K562 (cell line): ENCODE measurements at regions not wholly inside any gene's neighbourhood (a gene's known extent, or its start where the extent isn't known, plus 50 kb on each side); places are given as distances from the start of the nearest gene placed in this dataset.

ENCODE experiments used
- ATAC-seq: fragments of 200-7000 bp; cut with Tn5 transposase; 3 replicates; pipeline ENCODE4 v1.9.1; 2020; ENCODE audit warnings: moderate library complexity
- BruUV-seq: library from RNA; stranded (reverse); fragments of 400-500 nt; replicated peaks from 2 replicates; lab custom pipeline; 2021; lab: Mats Ljungman, UMichigan
- CTCF ChIA-PET: fragments of 300-600 bp; formaldehyde crosslinking; extraction: SDS; loops from one replicate; lab custom pipeline; 2021; ENCODE audit warnings: low intra/inter-chr PET ratio; lab: Yijun Ruan, JAX
- POLR2A ChIA-PET: fragments of 300-600, 350-650 bp; sonication (Branson Sonifier 250); formaldehyde crosslinking; extraction: SDS; loops from one replicate; lab custom pipeline; 2021; ENCODE audit warnings: antibody characterized with exemption, inconsistent platforms; lab: Yijun Ruan, JAX
- DNase-seq, 4 experiments: peaks; one replicate each; pipeline versions ENCODE4 v3.0.0 to v3.0.0-alpha.2; 2011 to 2018; ENCODE audit warnings: low spot score in 3 of 4, mixed read lengths in 3 of 4; ENCODE audit errors: extremely low read depth in 1 of 4
- FAIRE-seq: peaks from 2 replicates; lab custom pipeline; 2011; peaks lifted over from hg19 to GRCh38; lab: Jason Lieb, UNC
- H2AFZ ChIP-seq: 2 replicates; pipeline ENCODE4 v1.6.0; 2011; ENCODE audit warnings: low read depth, low read length, control low read depth, inconsistent platforms
- H3K27ac ChIP-seq: fragments of 200-600 bp; 3 replicates; pipeline ENCODE4 v1.8.0; 2011; ENCODE audit warnings: low read depth, mild to moderate bottlenecking, control low read depth, inconsistent platforms, low read length, moderate library complexity, mixed read lengths; ENCODE audit errors: extremely low read depth
- H3K27me3 ChIP-seq, 2 experiments: fragments of 300-600 bp in 1 of 2; 2 replicates in 1 of 2; 3 replicates in 1 of 2; pipeline versions ENCODE4 v1.6.0 to v1.8.0; 2011; ENCODE audit warnings: inconsistent platforms in 2 of 2, low read length in 2 of 2, mild to moderate bottlenecking in 1 of 2, mixed read lengths in 1 of 2, moderate library complexity in 1 of 2; ENCODE audit not compliant: control insufficient read depth in 2 of 2, insufficient read depth in 2 of 2
- H3K36me3 ChIP-seq: fragments of 300-600 bp; 3 replicates; pipeline ENCODE4 v1.8.0; 2011; ENCODE audit warnings: mild to moderate bottlenecking, low read length, inconsistent platforms; ENCODE audit not compliant: control insufficient read depth, insufficient read depth
- H3K4me1 ChIP-seq, 2 experiments: fragments of 200-600 bp in 1 of 2; replicated peaks in 1 of 2; 2 replicates in 1 of 2; 3 replicates in 1 of 2; pipeline versions ENCODE4 v1.5.1 to v1.8.0; 2011; ENCODE audit warnings: inconsistent platforms in 2 of 2, low read length in 2 of 2, mild to moderate bottlenecking in 1 of 2, mixed read lengths in 1 of 2, moderate library complexity in 1 of 2; ENCODE audit not compliant: control insufficient read depth in 2 of 2, insufficient read depth in 2 of 2
- H3K4me2 ChIP-seq: 2 replicates; pipeline ENCODE4 v1.6.1; 2011; ENCODE audit warnings: low read length, control low read depth, inconsistent platforms, mixed read lengths; ENCODE audit not compliant: insufficient read depth
- H3K4me3 ChIP-seq: fragments of 200-600 bp; sonication (generic), shearing (Covaris generic); 2 replicates; pipeline ENCODE4 v1.5.1; 2016; ENCODE audit warnings: control low read depth, inconsistent platforms
- H3K79me2 ChIP-seq: fragments of 200-600 bp; 3 replicates; pipeline ENCODE4 v1.8.0; 2011; ENCODE audit warnings: low read length, inconsistent platforms; ENCODE audit not compliant: control insufficient read depth, insufficient read depth
- H3K9ac ChIP-seq, 2 experiments: 2 replicates each; pipeline versions ENCODE4 v1.6.0 to v1.6.1; 2011; ENCODE audit warnings: low read depth in 2 of 2, low read length in 2 of 2, control low read depth in 1 of 2, inconsistent platforms in 1 of 2, mild to moderate bottlenecking in 1 of 2, mixed read lengths in 1 of 2; ENCODE audit not compliant: insufficient read depth in 1 of 2
- H3K9me1 ChIP-seq: one replicate; pipeline ENCODE4 v1.6.0; 2011; ENCODE audit warnings: inconsistent platforms, mild to moderate bottlenecking, low read length, moderate library complexity; ENCODE audit not compliant: control insufficient read depth, insufficient read depth
- H3K9me3 ChIP-seq: replicated peaks from 2 replicates; pipeline ENCODE4 v1.5.1; 2011; ENCODE audit warnings: low read depth, low read length, inconsistent platforms; ENCODE audit not compliant: control insufficient read depth, insufficient read depth
- H4K20me1 ChIP-seq: replicated peaks from 2 replicates; pipeline ENCODE4 v1.6.1; 2011; ENCODE audit warnings: low read length, inconsistent platforms, mixed read lengths; ENCODE audit not compliant: control insufficient read depth, insufficient read depth
- CBX5 ChIP-seq: IDR thresholded peaks from 2 replicates; pipeline ENCODE4 v1.6.1; 2014; ENCODE audit warnings: low read depth, borderline replicate concordance
- EP300 ChIP-seq: IDR thresholded peaks from 2 replicates; pipeline ENCODE4 v1.6.1; 2012; ENCODE audit warnings: low read length, improper control_type of control experiment
- ETV6 ChIP-seq, 3 experiments: fragments of 150-350 bp in 1 of 3; sonication (generic) in 1 of 3; formaldehyde crosslinking in 1 of 3; IDR thresholded peaks; 2 replicates each; pipeline versions ENCODE4 v1.6.1 to v1.8.0; 2014 to 2022; ENCODE audit warnings: borderline replicate concordance in 2 of 3, low read depth in 2 of 3, antibody characterized with exemption in 1 of 3, low read length in 1 of 3, mild to moderate bottlenecking in 1 of 3, missing genetic modification reagents in 1 of 3
- PATZ1 ChIP-seq: fragments of 250-450 bp; sonication (Bioruptor Pico); IDR thresholded peaks from 2 replicates; pipeline ENCODE4 v1.5.0; 2020; ENCODE audit warnings: mild to moderate bottlenecking, borderline replicate concordance
- POLR2B ChIP-seq: fragments of 450-650 bp; IDR thresholded peaks from 2 replicates; pipeline ENCODE4 v1.6.1; 2018; ENCODE audit warnings: low read depth; ENCODE audit not compliant: partially characterized antibody
- SAP30 ChIP-seq: fragments of 200-600 bp; sonication (generic); IDR thresholded peaks from 2 replicates; pipeline ENCODE4 v1.6.1; 2012; ENCODE audit warnings: borderline replicate concordance, low read depth, mild to moderate bottlenecking, moderate library complexity, low read length, control low read depth, inconsistent platforms; ENCODE audit not compliant: insufficient read depth, poor library complexity, severe bottlenecking
- TARDBP ChIP-seq: fragments of 450-650 bp; IDR thresholded peaks from 2 replicates; pipeline ENCODE4 v1.6.1; 2016
- TFAM ChIP-seq: fragments of 250-450 bp; sonication (Bioruptor Pico); conservative IDR thresholded peaks from 2 replicates; pipeline ENCODE4 v1.5.0; 2021; ENCODE audit warnings: mild to moderate bottlenecking, moderate library complexity
- TGIF2 ChIP-seq: sonication (generic); formaldehyde crosslinking; IDR thresholded peaks from 2 replicates; pipeline ENCODE4 v1.8.1; 2022; ENCODE audit warnings: mild to moderate bottlenecking, missing genetic modification reagents, moderate library complexity
- U2AF1 ChIP-seq: fragments of 200-400 bp; formaldehyde crosslinking; optimal IDR thresholded peaks from 2 replicates; pipeline ENCODE3; 2017; ENCODE audit warnings: mild to moderate bottlenecking, low read depth, low read length, moderate library complexity
- ZNF124 ChIP-seq: sonication (generic); formaldehyde crosslinking; IDR thresholded peaks from 2 replicates; pipeline ENCODE4 v1.8.1; 2022; ENCODE audit warnings: missing genetic modification reagents
- ZNF217 ChIP-seq: sonication (generic); formaldehyde crosslinking; IDR thresholded peaks from 2 replicates; pipeline ENCODE4 v1.8.0; 2022; ENCODE audit warnings: mild to moderate bottlenecking, missing genetic modification reagents
- ZNF445 ChIP-seq: fragments of 250-450 bp; sonication (Bioruptor Pico); IDR thresholded peaks from 2 replicates; pipeline ENCODE4 v1.4.0; 2020; ENCODE audit warnings: low read depth, mild to moderate bottlenecking, moderate library complexity
- ZNF830 ChIP-seq: fragments of 250-450 bp; sonication (Bioruptor Pico); IDR thresholded peaks from 2 replicates; pipeline ENCODE4 v1.5.0; 2021; ENCODE audit warnings: mild to moderate bottlenecking
- WGBS: fragments of 100-300 bp; shearing (Covaris generic); methylation state at CpG from one replicate; pipeline ENCODE4 v1.1.6; 2016; ENCODE audit warnings: low coverage, mixed read lengths; ENCODE audit not compliant: insufficient coverage; ENCODE audit errors: missing lambda C conversion rate; 5-methylcytosine and 5-hydroxymethylcytosine counted together
- in situ Hi-C: fragments of 300-500 bp; cut with MboI; formaldehyde crosslinking; loops from 4 replicates; pipeline ENCODE4 v1.15.0; 2018; ENCODE audit warnings: inconsistent platforms, mixed read lengths
- intact Hi-C: fragments of 100-400 bp; cut with micrococcal nuclease; formaldehyde crosslinking; loops from 2 replicates; pipeline ENCODE4 v1.14.2; 2022

- BruUV-seq = no TSS peak
- no peak overlapping the region for H3K4me3 ChIP-seq
- no peak overlapping the region for H3K9ac ChIP-seq
- no peaks in the 10 kb centered on the region for H3K27me3 ChIP-seq
- WGBS = 0% methylated on average over 1 of the region's 1 CpG
- H3K9me3 ChIP-seq = no peaks in the 10 kb centered on the region
- DNase-seq (no peak), FAIRE-seq (no peak)
- no peak for TF ChIP-seq ETV6 (IDR thresholded peaks at IDR 0.05; ENCODE audit: borderline replicate concordance in 1 of 2, low read depth in 2 of 2, low read length in 1 of 2)
- no peak for TF ChIP-seq ETV6 (CRISPR knock-in tag; IDR thresholded peaks at IDR 0.05; ENCODE audit: borderline replicate concordance)
- TF ChIP-seq POLR2B = no peak
- TF ChIP-seq, all 486 proteins: peak for 0
- H3K4me1 ChIP-seq = no peaks in the 10 kb centered on the region
- CTCF ChIA-PET = no interaction called here
- H2AFZ ChIP-seq = no peak overlapping the region
- intact Hi-C loops (no loop called here), in situ Hi-C loops (no loop called here)
- no peaks in the 10 kb centered on the region for H3K36me3 ChIP-seq
- H3K79me2 ChIP-seq = no peaks in the 10 kb centered on the region
- H3K9me1 ChIP-seq = no peaks in the 10 kb centered on the region
- H3K27ac ChIP-seq = no peak overlapping the region
- no peak for ATAC-seq
- H3K4me2 ChIP-seq = no peak overlapping the region
- H4K20me1 ChIP-seq = no peaks in the 10 kb centered on the region
- POLR2A ChIA-PET = no interaction called here
Measured at GRCh38 chr5:158292981-158293380, 434.0 kb upstream of the CLINT1 start.

- Histone ChIP-seq H2AFZ (no peak overlapping the region), H3K9me3 (no peaks in the 10 kb centered on the region), H3K9ac (no peak overlapping the region), H3K9me1 (no peaks in the 10 kb centered on the region), H3K79me2 (no peaks in the 10 kb centered on the region), H3K27me3 (no peaks in the 10 kb centered on the region), H3K36me3 (no peaks in the 10 kb centered on the region), H3K4me2 (no peak overlapping the region), H3K27ac (no peak overlapping the region), H3K4me3 (no peak overlapping the region), H3K4me1 (no peaks in the 10 kb centered on the region), H4K20me1 (no peaks in the 10 kb centered on the region)
- DNase-seq (no peak), ATAC-seq (no peak), FAIRE-seq (no peak)
- BruUV-seq = no TSS peak
- CTCF ChIA-PET = no interaction called here
- in situ Hi-C loops (no loop called here), intact Hi-C loops (no loop called here)
- 0% methylated on average over 1 of the region's 1 CpG for WGBS
- POLR2A ChIA-PET = no interaction called here
- TF ChIP-seq ZNF445 (no peak), ZNF830 (no peak), ZNF124 (CRISPR knock-in tag) (no peak), ZNF217 (CRISPR knock-in tag) (no peak), TFAM (CRISPR knock-in tag) (no peak), EP300 (no peak), U2AF1 (no peak), TGIF2 (no peak), TARDBP (no peak), PATZ1 (CRISPR knock-in tag) (no peak), SAP30 (no peak), CBX5 (no peak)
Measured at GRCh38 chr5:158289967-158290366, 431.0 kb upstream of the CLINT1 start.
